SK-N-SH (cell line): ENCODE measurements at regions not wholly inside any gene's neighbourhood (a gene's known extent, or its start where the extent isn't known, plus 50 kb on each side); places are given as distances from the start of the nearest gene placed in this dataset.

Experiments used
- CTCF ChIA-PET: fragments of 300-600, 350-600 bp; formaldehyde crosslinking; extraction: SDS; loops from one replicate; lab custom pipeline; 2021; lab: Yijun Ruan, JAX
- POLR2A ChIA-PET: fragments of 350-600 bp; sonication (Branson Sonifier 250); formaldehyde crosslinking; extraction: SDS; loops from one replicate; lab custom pipeline; 2020; ENCODE audit warnings: antibody characterized with exemption, inconsistent platforms; lab: Yijun Ruan, JAX
- DNase-seq: peaks from one replicate; pipeline ENCODE4 v3.0.0; 2012
- H2AFZ ChIP-seq: fragments of 200-600 bp; sonication (generic); 2 replicates; pipeline ENCODE4 v1.8.1; 2016; ENCODE audit warnings: antibody characterized with exemption, mild to moderate bottlenecking, low read depth
- H3F3A ChIP-seq: fragments of 200-600 bp; sonication (generic); replicated peaks from 2 replicates; pipeline ENCODE3; 2016; ENCODE audit warnings: antibody characterized with exemption, mild to moderate bottlenecking; ENCODE audit not compliant: insufficient read depth
- H3K27ac ChIP-seq, 2 experiments: fragments of 200-500 bp in 1 of 2; fragments of 200-600 bp in 1 of 2; sonication (Bioruptor generic) in 1 of 2; sonication (generic), shearing (Covaris generic) in 1 of 2; 2 replicates each; pipeline versions ENCODE4 v1.5.1 to v1.6.1; 2014 to 2016; ENCODE audit warnings: low read depth in 2 of 2, inconsistent platforms in 1 of 2, low read length in 1 of 2, mild to moderate bottlenecking in 1 of 2, mixed read lengths in 1 of 2
- H3K27me3 ChIP-seq: fragments of 200-600 bp; sonication (generic), shearing (Covaris generic); 2 replicates; pipeline ENCODE4 v1.6.1; 2016; ENCODE audit warnings: mixed run types; ENCODE audit not compliant: insufficient read depth
- H3K36me3 ChIP-seq, 2 experiments: fragments of 200-500 bp in 1 of 2; fragments of 200-600 bp in 1 of 2; sonication (Bioruptor generic) in 1 of 2; sonication (generic) in 1 of 2; replicated peaks in 1 of 2; 2 replicates each; pipeline versions ENCODE3 to v1.5.1; 2014 to 2016; ENCODE audit warnings: low read length in 1 of 2, mild to moderate bottlenecking in 1 of 2; ENCODE audit not compliant: insufficient read depth in 2 of 2, control insufficient read depth in 1 of 2
- H3K4me1 ChIP-seq, 2 experiments: fragments of 200-500 bp in 1 of 2; fragments of 200-600 bp in 1 of 2; sonication (Bioruptor generic) in 1 of 2; sonication (generic), shearing (Covaris generic) in 1 of 2; 2 replicates each; pipeline versions ENCODE4 v1.5.1 to v1.6.1; 2014 to 2016; ENCODE audit warnings: low read depth in 1 of 2, low read length in 1 of 2, mixed run types in 1 of 2; ENCODE audit not compliant: insufficient read depth in 2 of 2, control insufficient read depth in 1 of 2
- H3K4me2 ChIP-seq: fragments of 200-600 bp; sonication (generic), shearing (Covaris generic); 2 replicates; pipeline ENCODE4 v1.6.1; 2017; ENCODE audit warnings: mixed run types
- H3K4me3 ChIP-seq, 2 experiments: fragments of 200-500 bp in 1 of 2; fragments of 200-600 bp in 1 of 2; sonication (Bioruptor generic) in 1 of 2; sonication (generic), shearing (Covaris generic) in 1 of 2; 2 replicates each; pipeline versions ENCODE4 v1.5.1 to v1.8.1; 2014 to 2016; ENCODE audit warnings: low read depth in 2 of 2, inconsistent platforms in 1 of 2, low read length in 1 of 2, mild to moderate bottlenecking in 1 of 2, mixed read lengths in 1 of 2, moderate library complexity in 1 of 2
- H3K79me2 ChIP-seq: fragments of 200-600 bp; sonication (generic); 2 replicates; pipeline ENCODE4 v1.8.1; 2017; ENCODE audit warnings: mild to moderate bottlenecking; ENCODE audit not compliant: insufficient read depth
- H3K9ac ChIP-seq: fragments of 200-600 bp; sonication (generic); 2 replicates; pipeline ENCODE4 v1.6.1; 2017; ENCODE audit warnings: mixed run types
- H3K9me2 ChIP-seq: fragments of 200-600 bp; sonication (generic); 2 replicates; pipeline ENCODE4 v1.6.1; 2017; ENCODE audit warnings: mixed run types
- H3K9me3 ChIP-seq: fragments of 200-600 bp; sonication (generic); 2 replicates; pipeline ENCODE4 v1.6.1; 2017; ENCODE audit warnings: mixed run types, mild to moderate bottlenecking, moderate library complexity
- H4K20me1 ChIP-seq: fragments of 200-600 bp; sonication (generic); 2 replicates; pipeline ENCODE4 v1.6.1; 2017; ENCODE audit warnings: mild to moderate bottlenecking, mixed run types; ENCODE audit not compliant: insufficient read depth
- CHD2 ChIP-seq: fragments of 150-350 bp; IDR thresholded peaks from 2 replicates; pipeline ENCODE4 v1.6.1; 2018; ENCODE audit warnings: low read length; ENCODE audit not compliant: partially characterized antibody
- CTCF ChIP-seq: fragments of 200-600 bp; sonication (generic); IDR thresholded peaks from 2 replicates; pipeline ENCODE4 v1.6.1; 2017; ENCODE audit warnings: antibody characterized with exemption, mild to moderate bottlenecking, moderate library complexity
- ELF1 ChIP-seq: IDR thresholded peaks from 2 replicates; pipeline ENCODE4 v1.4.0; 2012
- FOXJ3 ChIP-seq: sonication (generic); formaldehyde crosslinking; IDR thresholded peaks from 2 replicates; pipeline ENCODE4 v1.5.1; 2020; ENCODE audit warnings: mild to moderate bottlenecking, missing genetic modification reagents
- GABPA ChIP-seq: IDR thresholded peaks from 2 replicates; pipeline ENCODE4 v1.4.0; 2012; ENCODE audit warnings: low read depth, mild to moderate bottlenecking
- GATA2 ChIP-seq: sonication (generic); formaldehyde crosslinking; IDR thresholded peaks from 2 replicates; pipeline ENCODE4 v1.5.0; 2020; ENCODE audit warnings: mild to moderate bottlenecking, missing genetic modification reagents
- JUND ChIP-seq: IDR thresholded peaks from 2 replicates; pipeline ENCODE4 v1.4.0; 2012
- MAX ChIP-seq: IDR thresholded peaks from 2 replicates; pipeline ENCODE4 v1.4.0; 2012; ENCODE audit warnings: low read depth
- NRF1 ChIP-seq: IDR thresholded peaks from 2 replicates; pipeline ENCODE4 v1.6.1; 2012; ENCODE audit warnings: low read depth, mild to moderate bottlenecking, low read length
- PBX3 ChIP-seq: IDR thresholded peaks from 2 replicates; pipeline ENCODE4; 2012
- POLR2AphosphoS5 ChIP-seq: IDR thresholded peaks from 2 replicates; pipeline ENCODE4 v1.6.1; 2012; ENCODE audit warnings: low read depth, low read length
- RAD21 ChIP-seq: IDR thresholded peaks from 2 replicates; pipeline ENCODE4 v1.6.1; 2012; ENCODE audit warnings: mild to moderate bottlenecking, low read length
- RCOR1 ChIP-seq: fragments of 150-350 bp; IDR thresholded peaks from 2 replicates; pipeline ENCODE4 v1.6.1; 2017; ENCODE audit warnings: antibody characterized with exemption, low read length
- RFX5 ChIP-seq: IDR thresholded peaks from 2 replicates; pipeline ENCODE4 v1.6.1; 2012; ENCODE audit warnings: mild to moderate bottlenecking, improper control_type of control experiment, low read length
- TCF12 ChIP-seq: IDR thresholded peaks from 2 replicates; pipeline ENCODE4 v1.4.0; 2012
- YY1 ChIP-seq: IDR thresholded peaks from 2 replicates; pipeline ENCODE4 v1.4.0; 2012; ENCODE audit warnings: low read depth, mild to moderate bottlenecking
- WGBS: methylation state at CpG from one replicate; pipeline ENCODE4 v1.1.6; 2017; ENCODE audit warnings: low lambda C conversion rate; 5-methylcytosine and 5-hydroxymethylcytosine counted together
- TF ChIP-seq, protein P1 (sequence below): IDR thresholded peaks from 2 replicates; pipeline ENCODE4 v1.4.0; 2012; ENCODE audit warnings: low read depth, borderline replicate concordance
- TF ChIP-seq, protein P2 (sequence below): IDR thresholded peaks from 2 replicates; pipeline ENCODE4 v1.4.0; 2012; ENCODE audit warnings: low read depth, borderline replicate concordance

DNA sequence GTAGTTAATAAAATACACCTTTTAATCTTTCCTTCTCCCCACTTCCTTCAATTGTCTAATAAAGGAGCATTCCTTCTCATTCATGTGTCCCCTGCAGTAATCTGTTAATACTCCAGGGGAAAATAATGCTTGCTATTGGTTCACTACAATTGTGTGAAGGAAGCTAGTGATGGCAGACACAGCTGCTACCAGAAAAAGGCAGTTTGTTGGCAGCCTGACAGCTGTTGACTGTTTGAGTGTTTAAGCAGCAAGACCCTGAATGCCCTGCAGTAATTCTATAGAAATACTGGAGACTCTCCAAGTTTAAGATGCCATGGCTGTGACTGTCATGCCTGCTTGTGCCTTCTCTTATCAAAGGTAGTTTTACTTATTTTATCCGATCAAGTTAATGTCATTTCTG lies 359.5 kb downstream of the C4orf33 start:
- peaks cover 0 to 8% of the 10 kb centered on the region in 2 experiments; a peak in 2 of 4 replicates for H3K4me1 ChIP-seq
- H3K4me3 ChIP-seq: no peak overlapping the region
- CTCF ChIA-PET: no interaction called here

GRCh38 chr4:129468624-129469023 lies 372.7 kb downstream of the C4orf33 start:
- Histone ChIP-seq H4K20me1 (no peaks in the 10 kb centered on the region), H2AFZ (no peak overlapping the region), H3K9me3 (no peaks in the 10 kb centered on the region), H3K79me2 (no peaks in the 10 kb centered on the region), H3K4me1 (no peaks in the 10 kb centered on the region), H3K4me2 (no peak overlapping the region), H3K9ac (no peak overlapping the region), H3F3A (no peaks in the 10 kb centered on the region), H3K36me3 (no peaks in the 10 kb centered on the region), H3K9me2 (no peaks in the 10 kb centered on the region), H3K27me3 (no peaks in the 10 kb centered on the region), H3K4me3 (no peak overlapping the region), H3K27ac (no peak overlapping the region)
- 32% methylated on average over 1 of the region's 1 CpG for WGBS
- ChIA-PET CTCF (no interaction called here), POLR2A (no interaction called here)
- no peak for DNase-seq
- TF ChIP-seq RCOR1: no peak
- TF ChIP-seq, protein P1, sequence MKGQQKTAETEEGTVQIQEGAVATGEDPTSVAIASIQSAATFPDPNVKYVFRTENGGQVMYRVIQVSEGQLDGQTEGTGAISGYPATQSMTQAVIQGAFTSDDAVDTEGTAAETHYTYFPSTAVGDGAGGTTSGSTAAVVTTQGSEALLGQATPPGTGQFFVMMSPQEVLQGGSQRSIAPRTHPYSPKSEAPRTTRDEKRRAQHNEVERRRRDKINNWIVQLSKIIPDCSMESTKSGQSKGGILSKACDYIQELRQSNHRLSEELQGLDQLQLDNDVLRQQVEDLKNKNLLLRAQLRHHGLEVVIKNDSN: no peak
- TF ChIP-seq CTCF: no peak
- TF ChIP-seq JUND: no peak
- no peak for TF ChIP-seq YY1
- no peak for TF ChIP-seq RFX5
- TF ChIP-seq FOXJ3 (CRISPR knock-in tag): no peak
- TF ChIP-seq POLR2AphosphoS5: no peak
- no peak for TF ChIP-seq TCF12
- no peak for TF ChIP-seq NRF1
- no peak for TF ChIP-seq PBX3
- no peak for TF ChIP-seq MAX
- no peak for TF ChIP-seq GATA2 (CRISPR knock-in tag)
- TF ChIP-seq, protein P2, sequence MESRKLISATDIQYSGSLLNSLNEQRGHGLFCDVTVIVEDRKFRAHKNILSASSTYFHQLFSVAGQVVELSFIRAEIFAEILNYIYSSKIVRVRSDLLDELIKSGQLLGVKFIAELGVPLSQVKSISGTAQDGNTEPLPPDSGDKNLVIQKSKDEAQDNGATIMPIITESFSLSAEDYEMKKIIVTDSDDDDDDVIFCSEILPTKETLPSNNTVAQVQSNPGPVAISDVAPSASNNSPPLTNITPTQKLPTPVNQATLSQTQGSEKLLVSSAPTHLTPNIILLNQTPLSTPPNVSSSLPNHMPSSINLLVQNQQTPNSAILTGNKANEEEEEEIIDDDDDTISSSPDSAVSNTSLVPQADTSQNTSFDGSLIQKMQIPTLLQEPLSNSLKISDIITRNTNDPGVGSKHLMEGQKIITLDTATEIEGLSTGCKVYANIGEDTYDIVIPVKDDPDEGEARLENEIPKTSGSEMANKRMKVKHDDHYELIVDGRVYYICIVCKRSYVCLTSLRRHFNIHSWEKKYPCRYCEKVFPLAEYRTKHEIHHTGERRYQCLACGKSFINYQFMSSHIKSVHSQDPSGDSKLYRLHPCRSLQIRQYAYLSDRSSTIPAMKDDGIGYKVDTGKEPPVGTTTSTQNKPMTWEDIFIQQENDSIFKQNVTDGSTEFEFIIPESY: no peak
- TF ChIP-seq ELF1: no peak
- no peak for TF ChIP-seq GABPA
- no peak for TF ChIP-seq CHD2
- no peak for TF ChIP-seq RAD21

More for the DNA sequence above, 359.5 kb downstream of the C4orf33 start:
- peak; percentile 66; the same call in 1 of the 2 replicates for TF ChIP-seq RCOR1
- TF ChIP-seq ELF1: no peak
- Histone ChIP-seq H3K27ac (no peak overlapping the region), H3K36me3 (no peaks in the 10 kb centered on the region), H3K9me3 (no peaks in the 10 kb centered on the region), H4K20me1 (no peaks in the 10 kb centered on the region), H3K79me2 (no peaks in the 10 kb centered on the region), H3K4me2 (no peak overlapping the region), H3F3A (no peaks in the 10 kb centered on the region), H2AFZ (no peak overlapping the region), H3K9ac (no peak overlapping the region), H3K9me2 (no peaks in the 10 kb centered on the region), H3K27me3 (no peaks in the 10 kb centered on the region)
- 0% methylated on average over 1 of the region's 1 CpG for WGBS
- DNase-seq: peak; percentile 14
- POLR2A ChIA-PET: no interaction called here
